ENCODE measurements at regions not wholly inside any gene's neighbourhood (a gene's known extent, or its start where the extent isn't known, plus 50 kb on each side); places are given as distances from the start of the nearest gene placed in this dataset.

GRCh38 chr20:51265361-51265760 lies 242.5 kb upstream of the KCNG1 start:
- TF ChIP-seq CTCF (IDR thresholded peaks at IDR 0.05), result no peak
- H3K27me3 ChIP-seq, result peaks cover 4% of the 10 kb centered on the region
- no peaks in the 10 kb centered on the region for H3K4me1 ChIP-seq (ENCODE audit: control insufficient read depth in 1 of 2, insufficient read depth in 1 of 2, low read depth in 1 of 2, low read length in 1 of 2)
- H3K27ac ChIP-seq, result no peak overlapping the region
- H3K9me3 ChIP-seq, result no peaks in the 10 kb centered on the region
- H3K4me3 ChIP-seq (ENCODE audit: low read depth in 1 of 2, low read length in 1 of 2), result no peak overlapping the region
- no peaks in the 10 kb centered on the region for H3K36me3 ChIP-seq

GRCh38 chr20:51262240-51262639 lies 239.3 kb upstream of the KCNG1 start:
- Histone ChIP-seq H3K4me3 (ENCODE audit: low read depth in 1 of 2, low read length in 1 of 2) (no peak overlapping the region), H3K27me3 (peaks cover 4% of the 10 kb centered on the region), H3K9me3 (no peaks in the 10 kb centered on the region), H3K4me1 (ENCODE audit: control insufficient read depth in 1 of 2, insufficient read depth in 1 of 2, low read depth in 1 of 2, low read length in 1 of 2) (no peaks in the 10 kb centered on the region), H3K27ac (no peak overlapping the region), H3K36me3 (no peaks in the 10 kb centered on the region)
- TF ChIP-seq CTCF (IDR thresholded peaks at IDR 0.05), result no peak

GRCh38 chr20:51259455-51259854 lies 236.5 kb upstream of the KCNG1 start:
- Histone ChIP-seq H3K27me3 (peaks cover 4% of the 10 kb centered on the region), H3K27ac (no peak overlapping the region), H3K4me1 (ENCODE audit: control insufficient read depth in 1 of 2, insufficient read depth in 1 of 2, low read depth in 1 of 2, low read length in 1 of 2) (no peaks in the 10 kb centered on the region), H3K4me3 (ENCODE audit: low read depth in 1 of 2, low read length in 1 of 2) (no peak overlapping the region), H3K36me3 (no peaks in the 10 kb centered on the region), H3K9me3 (no peaks in the 10 kb centered on the region)
- TF ChIP-seq CTCF (IDR thresholded peaks at IDR 0.05), result no peak

- no peaks in the 10 kb centered on the region for H3K4me1 ChIP-seq (ENCODE audit: control insufficient read depth in 1 of 2, insufficient read depth in 1 of 2, low read depth in 1 of 2, low read length in 1 of 2)
- no peaks in the 10 kb centered on the region for H3K36me3 ChIP-seq
- H3K27me3 ChIP-seq, result peaks cover 4% of the 10 kb centered on the region
- no peaks in the 10 kb centered on the region for H3K9me3 ChIP-seq
- no peak for TF ChIP-seq CTCF (IDR thresholded peaks at IDR 0.05)
- H3K4me3 ChIP-seq (ENCODE audit: low read depth in 1 of 2, low read length in 1 of 2), result no peak overlapping the region
- no peak overlapping the region for H3K27ac ChIP-seq
Observed at GRCh38 chr20:51258582-51259165, 235.8 kb upstream of the KCNG1 start.

- no peak overlapping the region for H3K4me3 ChIP-seq (ENCODE audit: low read depth in 1 of 2, low read length in 1 of 2)
- H3K9me3 ChIP-seq, result no peaks in the 10 kb centered on the region
- H3K36me3 ChIP-seq, result no peaks in the 10 kb centered on the region
- no peaks in the 10 kb centered on the region for H3K27me3 ChIP-seq
- no peak overlapping the region for H3K27ac ChIP-seq
- no peaks in the 10 kb centered on the region for H3K4me1 ChIP-seq (ENCODE audit: control insufficient read depth in 1 of 2, insufficient read depth in 1 of 2, low read depth in 1 of 2, low read length in 1 of 2)
- TF ChIP-seq CTCF (IDR thresholded peaks at IDR 0.05), result no peak
Observed at GRCh38 chr20:51255417-51255816, 232.5 kb upstream of the KCNG1 start.

- no peak overlapping the region for H3K4me3 ChIP-seq (ENCODE audit: low read depth in 1 of 2, low read length in 1 of 2)
- no peaks in the 10 kb centered on the region for H3K4me1 ChIP-seq (ENCODE audit: control insufficient read depth in 1 of 2, insufficient read depth in 1 of 2, low read depth in 1 of 2, low read length in 1 of 2)
Observed at GRCh38 chr20:51253280-51253679, 230.4 kb upstream of the KCNG1 start.

More at GRCh38 chr20:51253280-51253679, 230.4 kb upstream of the KCNG1 start:
- H3K27ac ChIP-seq, result no peak overlapping the region
- no peak for TF ChIP-seq CTCF (IDR thresholded peaks at IDR 0.05)
- H3K36me3 ChIP-seq, result no peaks in the 10 kb centered on the region
- H3K9me3 ChIP-seq, result no peaks in the 10 kb centered on the region
- H3K27me3 ChIP-seq, result no peaks in the 10 kb centered on the region

Measured in neutrophil (primary cell).